Natural killer cell (primary cell): ENCODE measurements at regions not wholly inside any gene's neighbourhood (a gene's known extent, or its start where the extent isn't known, plus 50 kb on each side); places are given as distances from the start of the nearest gene placed in this dataset.

Experiments used
- ATAC-seq, 3 donors: fragments of 150-1000 bp in 2 of 3; fragments of 200-7000 bp in 1 of 3; cut with Tn5 transposase; 1 replicate in 1 of 3; 2 replicates in 2 of 3; pipeline ENCODE4 v1.10.0; 2021; ENCODE audit warnings: mild to moderate bottlenecking in 2 of 3, moderate library complexity in 2 of 3
- DNase-seq, 2 donors: peaks; one replicate each; pipeline versions ENCODE4 v3.0.0 to v3.0.0-alpha.2; 2013 to 2021; ENCODE audit warnings: mixed read lengths in 1 of 2
- H3K27ac ChIP-seq: one replicate; pipeline ENCODE4 v1.5.1; 2013; ENCODE audit warnings: mild to moderate bottlenecking, low read length
- H3K27me3 ChIP-seq: one replicate; pipeline ENCODE4 v1.6.1; 2013; ENCODE audit warnings: low read length; ENCODE audit not compliant: control insufficient read depth, insufficient read depth
- H3K36me3 ChIP-seq: one replicate; pipeline ENCODE4 v1.6.1; 2013; ENCODE audit warnings: low read length; ENCODE audit not compliant: control insufficient read depth, insufficient read depth
- H3K4me1 ChIP-seq: one replicate; pipeline ENCODE4 v1.6.1; 2013; ENCODE audit warnings: low read length; ENCODE audit not compliant: control insufficient read depth, insufficient read depth
- H3K4me3 ChIP-seq: one replicate; pipeline ENCODE4 v1.5.1; 2013; ENCODE audit warnings: low read length
- H3K9me3 ChIP-seq: one replicate; pipeline ENCODE4 v1.6.1; 2013; ENCODE audit warnings: low read length; ENCODE audit not compliant: control insufficient read depth, insufficient read depth
- H3K27ac Mint-ChIP-seq, 2 donors: one replicate each; pipeline ENCODE4 v1.8.0; 2022; ENCODE audit warnings: mild to moderate bottlenecking in 2 of 2, mixed read lengths in 2 of 2, moderate library complexity in 1 of 2
- H3K27me3 Mint-ChIP-seq, 2 donors: one replicate each; pipeline ENCODE4 v1.8.0; 2022; ENCODE audit warnings: low read depth in 2 of 2, mixed read lengths in 2 of 2
- H3K36me3 Mint-ChIP-seq: one replicate; pipeline ENCODE4 v1.8.0; 2022; ENCODE audit warnings: mixed read lengths
- H3K4me1 Mint-ChIP-seq, 2 donors: one replicate each; pipeline ENCODE4 v1.8.0; 2022; ENCODE audit warnings: mixed read lengths in 2 of 2
- H3K4me3 Mint-ChIP-seq: one replicate; pipeline ENCODE4 v1.8.0; 2022; ENCODE audit warnings: mild to moderate bottlenecking, moderate library complexity, mixed read lengths
- H3K9me3 Mint-ChIP-seq, 2 donors: one replicate each; pipeline ENCODE4 v1.8.0; 2022; ENCODE audit warnings: mixed read lengths in 2 of 2
- whole genome bisulfite sequencing: methylation state at CpG from one replicate; pipeline ENCODE4 v1.1.7; 2013; ENCODE audit warnings: missing lambda C conversion rate; ENCODE audit not compliant: insufficient coverage; 5-methylcytosine and 5-hydroxymethylcytosine counted together
- intact Hi-C: fragments of 100-400 bp; cut with micrococcal nuclease; formaldehyde crosslinking; loops from one replicate; pipeline ENCODE4 v1.14.2; 2022
- TF ChIP-seq, protein P1 (sequence below): fragments of 200-600 bp; IDR thresholded peaks from one replicate; pipeline ENCODE4 v1.8.0; 2022; ENCODE audit warnings: antibody characterized with exemption

DNA sequence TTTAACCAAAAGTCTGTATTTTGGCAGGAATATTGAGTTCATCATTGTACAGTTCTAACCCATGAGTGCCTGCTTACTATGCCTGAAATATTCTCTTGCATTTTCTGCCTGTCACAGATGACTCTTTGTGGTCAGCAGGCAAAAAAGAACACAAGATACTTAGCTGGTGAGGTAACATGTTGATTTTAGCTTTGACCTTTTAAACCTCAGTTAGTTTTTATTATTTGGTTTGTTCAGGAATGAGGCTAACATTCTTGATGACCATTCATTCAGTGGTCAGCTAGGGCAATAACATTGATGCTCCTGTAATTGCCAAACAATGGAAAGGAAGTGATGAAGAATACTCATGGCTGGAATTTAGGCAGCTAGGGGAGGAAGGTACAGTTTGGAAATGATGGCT lies 491.2 kb downstream of the PIK3C3 start:
- Histone ChIP-seq H3K36me3 (no peaks in the 10 kb centered on the region), H3K4me3 (no peak overlapping the region), H3K4me1 (no peaks in the 10 kb centered on the region), H3K27me3 (no peaks in the 10 kb centered on the region), H3K9me3 (peaks cover 7% of the 10 kb centered on the region), H3K27ac (no peak overlapping the region)
- no peak overlapping the region for H3K4me3 Mint-ChIP-seq
- H3K36me3 Mint-ChIP-seq = no peaks in the 10 kb centered on the region
- TF ChIP-seq, protein P1, sequence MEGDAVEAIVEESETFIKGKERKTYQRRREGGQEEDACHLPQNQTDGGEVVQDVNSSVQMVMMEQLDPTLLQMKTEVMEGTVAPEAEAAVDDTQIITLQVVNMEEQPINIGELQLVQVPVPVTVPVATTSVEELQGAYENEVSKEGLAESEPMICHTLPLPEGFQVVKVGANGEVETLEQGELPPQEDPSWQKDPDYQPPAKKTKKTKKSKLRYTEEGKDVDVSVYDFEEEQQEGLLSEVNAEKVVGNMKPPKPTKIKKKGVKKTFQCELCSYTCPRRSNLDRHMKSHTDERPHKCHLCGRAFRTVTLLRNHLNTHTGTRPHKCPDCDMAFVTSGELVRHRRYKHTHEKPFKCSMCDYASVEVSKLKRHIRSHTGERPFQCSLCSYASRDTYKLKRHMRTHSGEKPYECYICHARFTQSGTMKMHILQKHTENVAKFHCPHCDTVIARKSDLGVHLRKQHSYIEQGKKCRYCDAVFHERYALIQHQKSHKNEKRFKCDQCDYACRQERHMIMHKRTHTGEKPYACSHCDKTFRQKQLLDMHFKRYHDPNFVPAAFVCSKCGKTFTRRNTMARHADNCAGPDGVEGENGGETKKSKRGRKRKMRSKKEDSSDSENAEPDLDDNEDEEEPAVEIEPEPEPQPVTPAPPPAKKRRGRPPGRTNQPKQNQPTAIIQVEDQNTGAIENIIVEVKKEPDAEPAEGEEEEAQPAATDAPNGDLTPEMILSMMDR = no peak
- DNase-seq (no peak), ATAC-seq (no peak)
- H3K4me1 Mint-ChIP-seq = no peaks in the 10 kb centered on the region
- peaks cover 13 to 22% of the 10 kb centered on the region in 2 donors for H3K9me3 Mint-ChIP-seq
- intact Hi-C loops = no loop called here
- H3K27ac Mint-ChIP-seq = no peak overlapping the region
- H3K27me3 Mint-ChIP-seq = no peaks in the 10 kb centered on the region

DNA sequence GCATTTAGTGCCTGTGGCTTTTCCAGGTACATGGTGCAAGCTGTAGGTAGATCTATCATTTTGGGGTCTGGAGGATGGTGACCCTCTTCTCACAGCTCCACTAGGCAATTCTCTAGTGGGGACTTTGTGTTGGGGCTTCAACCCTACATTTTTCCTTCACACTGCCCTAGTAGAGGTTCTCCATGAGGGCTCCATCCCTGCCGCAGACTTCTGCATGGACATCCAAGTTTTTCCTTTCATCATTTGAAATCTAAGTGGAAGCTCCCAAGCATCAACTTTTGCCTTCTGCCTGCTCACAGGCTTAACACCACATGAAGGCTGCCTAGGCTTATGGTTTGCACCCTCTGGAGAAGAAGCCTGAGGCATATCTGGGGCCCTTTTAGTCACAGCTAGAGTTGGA lies 492.7 kb downstream of the PIK3C3 start:
- no peak for ATAC-seq
- peaks cover 7% of the 10 kb centered on the region for H3K9me3 ChIP-seq
- no peaks in the 10 kb centered on the region for H3K4me1 Mint-ChIP-seq
- DNase-seq = no peak
- 100% methylated on average over 1 of the region's 1 CpG for whole genome bisulfite sequencing
- H3K27ac ChIP-seq = no peak overlapping the region
- TF ChIP-seq, protein P1 = no peak
- intact Hi-C loops = no loop called here
- no peaks in the 10 kb centered on the region for H3K36me3 Mint-ChIP-seq
- peaks cover 15 to 24% of the 10 kb centered on the region in 2 donors for H3K9me3 Mint-ChIP-seq
- H3K27ac Mint-ChIP-seq = no peak overlapping the region
- H3K4me3 ChIP-seq = no peak overlapping the region
- no peaks in the 10 kb centered on the region for H3K4me1 ChIP-seq
- H3K27me3 ChIP-seq = no peaks in the 10 kb centered on the region
- H3K4me3 Mint-ChIP-seq = no peak overlapping the region
- no peaks in the 10 kb centered on the region for H3K27me3 Mint-ChIP-seq
- H3K36me3 ChIP-seq = no peaks in the 10 kb centered on the region

DNA sequence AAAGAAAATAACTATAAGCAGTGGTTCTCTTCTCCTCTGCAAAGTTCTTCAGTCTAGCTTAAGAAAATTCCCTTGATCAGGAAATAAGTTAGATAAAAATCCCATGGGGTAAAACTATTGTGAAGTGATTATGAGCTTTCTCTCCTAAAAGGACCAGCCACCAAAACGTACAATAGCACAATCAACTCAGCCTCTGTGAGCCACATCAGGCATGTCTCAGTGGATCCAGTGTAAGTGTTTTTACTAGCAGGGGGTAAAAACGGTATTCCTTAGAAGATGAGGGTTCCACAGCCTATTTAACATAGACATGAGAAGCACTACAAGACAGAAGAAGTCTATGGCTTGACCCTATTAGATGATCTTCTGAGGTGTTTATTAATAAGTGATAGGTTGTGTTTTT lies 503.2 kb downstream of the PIK3C3 start:
- intact Hi-C loops = no loop called here
- Histone ChIP-seq H3K9me3 (no peaks in the 10 kb centered on the region), H3K27ac (no peak overlapping the region), H3K4me3 (no peak overlapping the region), H3K27me3 (no peaks in the 10 kb centered on the region), H3K36me3 (no peaks in the 10 kb centered on the region), H3K4me1 (no peaks in the 10 kb centered on the region)
- H3K36me3 Mint-ChIP-seq = no peaks in the 10 kb centered on the region
- TF ChIP-seq, protein P1 = no peak
- no peak overlapping the region for H3K27ac Mint-ChIP-seq
- H3K27me3 Mint-ChIP-seq = no peaks in the 10 kb centered on the region
- no peak overlapping the region for H3K4me3 Mint-ChIP-seq
- ATAC-seq = no peak
- H3K4me1 Mint-ChIP-seq = no peaks in the 10 kb centered on the region
- peaks cover 13 to 18% of the 10 kb centered on the region in 2 donors for H3K9me3 Mint-ChIP-seq
- WGBS = 30% methylated on average over 1 of the region's 2 CpGs
- DNase-seq = no peak

DNA sequence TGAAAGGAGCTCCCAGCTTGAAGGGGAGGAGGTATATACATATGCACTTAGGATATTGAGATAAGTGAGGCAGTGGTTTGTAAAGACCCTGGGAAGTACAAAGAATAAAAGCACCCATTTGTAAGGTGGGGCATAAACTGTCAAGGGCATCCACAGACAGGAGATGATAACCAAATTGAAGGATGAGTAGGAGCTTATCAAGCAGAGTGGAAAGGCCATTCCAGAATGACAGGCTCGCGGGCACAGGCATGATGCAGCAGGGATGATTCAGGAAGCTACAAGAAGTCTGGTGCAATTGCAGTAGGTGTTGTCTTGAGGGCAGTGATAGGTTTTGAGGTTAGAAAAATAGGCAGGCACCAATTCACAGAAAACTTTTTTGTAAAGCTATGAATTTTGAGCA lies 504.8 kb downstream of the PIK3C3 start:
- intact Hi-C loops = no loop called here
- Histone ChIP-seq H3K36me3 (no peaks in the 10 kb centered on the region), H3K9me3 (no peaks in the 10 kb centered on the region), H3K4me3 (no peak overlapping the region), H3K4me1 (no peaks in the 10 kb centered on the region), H3K27me3 (no peaks in the 10 kb centered on the region), H3K27ac (no peak overlapping the region)
- no peaks in the 10 kb centered on the region for H3K36me3 Mint-ChIP-seq
- no peak for DNase-seq
- H3K27ac Mint-ChIP-seq = no peak overlapping the region
- no peak for ATAC-seq
- no peaks in the 10 kb centered on the region for H3K4me1 Mint-ChIP-seq
- no peak overlapping the region for H3K4me3 Mint-ChIP-seq
- 81% methylated on average over 2 of the region's 2 CpGs for WGBS
- peaks cover 7 to 14% of the 10 kb centered on the region in 2 donors for H3K9me3 Mint-ChIP-seq
- no peaks in the 10 kb centered on the region for H3K27me3 Mint-ChIP-seq
- TF ChIP-seq, protein P1 = no peak
